B cell (primary cell): ENCODE measurements at regions not wholly inside any gene's neighbourhood (a gene's known extent, or its start where the extent isn't known, plus 50 kb on each side); places are given as distances from the start of the nearest gene placed in this dataset.

Experiments used
- CTCF ChIP-seq: fragments of 200-600 bp; IDR thresholded peaks from one replicate; pipeline ENCODE4 v1.8.0; 2022; ENCODE audit warnings: antibody characterized with exemption, mild to moderate bottlenecking
- EZH2 ChIP-seq: IDR thresholded peaks from 2 replicates; pipeline ENCODE4 v1.6.1; 2012; ENCODE audit warnings: borderline replicate concordance, low read depth, mild to moderate bottlenecking, moderate library complexity, low read length; ENCODE audit not compliant: insufficient read depth, poor library complexity, severe bottlenecking

DNA sequence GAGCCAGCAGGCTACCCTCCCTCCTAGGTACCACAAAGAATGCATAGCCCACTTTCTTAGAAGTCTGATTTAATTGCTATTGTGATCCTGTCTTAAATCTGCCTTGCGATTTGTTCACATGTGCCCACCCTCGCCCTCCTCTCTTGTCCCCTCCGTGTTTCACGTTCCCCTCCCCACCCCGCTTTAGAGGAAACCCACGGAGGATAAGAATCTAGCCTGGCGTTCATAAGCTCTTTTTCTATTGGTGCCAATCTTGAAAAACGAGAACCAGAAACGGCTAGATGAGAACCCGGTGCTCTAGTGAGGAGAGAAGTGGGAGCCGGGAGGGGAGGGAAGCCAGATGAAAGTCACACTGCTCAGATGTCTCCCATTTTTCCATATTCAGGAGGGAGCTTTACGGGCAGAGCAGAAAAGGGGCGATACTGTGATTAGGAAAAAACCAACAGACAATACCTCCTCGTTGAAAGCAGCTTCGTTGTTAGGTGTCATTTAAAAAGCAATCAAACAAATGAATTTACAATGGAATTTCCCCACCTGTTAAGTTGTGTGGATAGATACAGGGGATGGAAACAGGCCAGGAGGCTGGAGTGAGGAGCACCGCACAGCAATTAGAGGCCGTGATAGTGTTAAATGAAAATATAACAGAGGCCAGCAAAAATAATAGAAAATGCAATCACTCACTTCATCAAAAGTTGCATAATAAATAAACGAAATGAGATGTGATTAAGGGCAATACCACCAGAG, 272.1 kb downstream of the GATA3 start:
- TF ChIP-seq EZH2 (no peak), CTCF (no peak)
